ENCODE measurements at regions not wholly inside any gene's neighbourhood (a gene's known extent, or its start where the extent isn't known, plus 50 kb on each side); places are given as distances from the start of the nearest gene placed in this dataset.

DNA sequence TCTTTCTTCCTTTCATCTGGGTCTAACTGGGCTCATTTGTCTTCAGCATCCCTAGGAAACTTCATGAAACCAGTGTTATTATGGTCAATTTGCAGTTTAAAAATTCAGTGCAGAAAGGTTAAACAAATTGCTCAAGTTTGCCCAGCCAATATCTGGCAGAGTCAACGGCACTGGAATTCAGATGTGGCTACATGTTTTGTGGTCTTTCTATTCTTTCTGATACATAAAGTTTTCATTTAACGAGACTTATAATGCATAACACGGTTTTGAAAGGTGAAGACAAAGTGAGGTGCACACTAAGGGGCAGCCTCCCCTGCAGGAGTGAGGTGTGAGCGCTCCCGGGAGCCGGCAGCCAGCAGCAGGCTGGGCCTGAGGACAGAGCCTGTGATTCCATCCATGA, 164.6 kb downstream of the RTP5 start:
- H2BK20ac ChIP-seq (ENCODE audit: low read length): no peak overlapping the region
- H4K5ac ChIP-seq (ENCODE audit: insufficient read length, low read depth, low read length): no peak overlapping the region
- no peak overlapping the region for H3K56ac ChIP-seq (replicated peaks; ENCODE audit: insufficient read length, low read depth, low read length)
- H3K79me2 ChIP-seq (ENCODE audit: control insufficient read depth in 1 of 2, insufficient read depth in 2 of 2, low read length in 2 of 2): no peaks in the 10 kb centered on the region
- no peak overlapping the region for H2BK120ac ChIP-seq (replicated peaks; ENCODE audit: low read depth, low read length)
- H3K27ac ChIP-seq (ENCODE audit: low read depth, low read length): no peak overlapping the region
- FAIRE-seq: no peak
- H3K18ac ChIP-seq (ENCODE audit: extremely low read depth, low read length): no peak overlapping the region
- peaks cover 0 to 16% (median 7%) of the 10 kb centered on the region in 4 experiments; a peak in 6 of 7 replicates for H3K27me3 ChIP-seq (replicated peaks in 1 of 4; ENCODE audit: control insufficient read depth in 3 of 4, extremely low read depth in 1 of 4, insufficient read depth in 3 of 4, low read length in 3 of 4)
- H2BK15ac ChIP-seq (ENCODE audit: low read length): no peak overlapping the region
- no peaks in the 10 kb centered on the region for H3K79me1 ChIP-seq (ENCODE audit: low read depth, low read length)
- no peak overlapping the region for H3K4ac ChIP-seq (replicated peaks; ENCODE audit: insufficient read length, low read depth, low read length)
- no peak overlapping the region for H4K8ac ChIP-seq (ENCODE audit: extremely low read depth, insufficient read depth, low read length)
- ChIA-PET POLR2A (ENCODE audit: partially characterized antibody) (no interaction called here), CTCF (ENCODE audit: partially characterized antibody) (interaction anchor here (0.8 kb wide), 1 partner anchor 64 kb away, joined by 3 read pairs; no protein-coding TSS in a partner anchor)
- H2BK5ac ChIP-seq (ENCODE audit: low read depth, low read length): no peak overlapping the region
- no peak overlapping the region for H2AFZ ChIP-seq (ENCODE audit: low read length)
- H3K9me3 ChIP-seq (ENCODE audit: insufficient read depth in 2 of 2, low read depth in 1 of 2, low read length in 1 of 2): no peaks in the 10 kb centered on the region
- H2AK5ac ChIP-seq (ENCODE audit: low read depth, low read length): no peak overlapping the region
- H3K23ac ChIP-seq (ENCODE audit: insufficient read length): no peak overlapping the region
- peaks cover 0 to 7% of the 10 kb centered on the region in 2 experiments for H4K20me1 ChIP-seq (replicated peaks in 1 of 2; ENCODE audit: control insufficient read depth in 1 of 2, insufficient read depth in 2 of 2, low read length in 2 of 2)
- no peak overlapping the region for H3K14ac ChIP-seq (ENCODE audit: insufficient read length)
- H3K36me3 ChIP-seq (ENCODE audit: control insufficient read depth in 2 of 4, insufficient read depth in 4 of 4, low read length in 3 of 4): no peaks in the 10 kb centered on the region
- H3K4me1 ChIP-seq (replicated peaks in 1 of 4; ENCODE audit: control insufficient read depth in 3 of 4, insufficient read depth in 4 of 4, low read length in 3 of 4): peaks cover 0 to 3% (median 0%) of the 10 kb centered on the region in 4 experiments; a peak in 1 of 7 replicates
- no peak overlapping the region for H4K91ac ChIP-seq (replicated peaks; ENCODE audit: insufficient read length, low read length)
- H3K4me2 ChIP-seq (ENCODE audit: insufficient read depth in 1 of 2, low read depth in 2 of 2, low read length in 2 of 2): no peak overlapping the region
- H3K23me2 ChIP-seq (ENCODE audit: low read depth, low read length): no peaks in the 10 kb centered on the region
- DNase-seq (ENCODE audit: low read depth in 1 of 2, low spot score in 2 of 2): no peak
- WGBS, 2 experiments (ENCODE audit: extremely low coverage in 1 of 2, insufficient coverage in 1 of 2, insufficient read length in 1 of 2, insufficient replicate concordance in 2 of 2, low coverage in 1 of 2, low lambda C conversion rate in 2 of 2, missing lambda C conversion rate in 1 of 2): 86% methylated on average over 6 of the region's 6 CpGs; no CpG with 5 or more reads in 1 of the 2 experiments
- H3K9ac ChIP-seq (replicated peaks in 1 of 4; ENCODE audit: extremely low read depth in 1 of 4, low read depth in 3 of 4, low read length in 3 of 4): no peak overlapping the region
- no peak overlapping the region for H3K4me3 ChIP-seq (ENCODE audit: extremely low read depth in 1 of 4, insufficient read depth in 2 of 4, low read depth in 3 of 4, low read length in 4 of 4)
- no peak overlapping the region for H2BK12ac ChIP-seq (ENCODE audit: low read depth, low read length)
- TF ChIP-seq RBBP5 (IDR thresholded peaks at IDR 0.05; ENCODE audit: borderline replicate concordance, low read depth, low read length): no peak
- no peak for TF ChIP-seq TAF7 (optimal IDR thresholded peaks at IDR 0.05; ENCODE audit: borderline replicate concordance, low read depth, low read length)
- no peak for TF ChIP-seq SIRT6 (IDR thresholded peaks at IDR 0.05; ENCODE audit: low read length)
- no peak for TF ChIP-seq PHF8 (conservative IDR thresholded peaks at IDR 0.05; ENCODE audit: low read depth, low read length)
- TF ChIP-seq ZNF274 (IDR thresholded peaks at IDR 0.05; ENCODE audit: borderline replicate concordance, extremely low read depth, low read length): no peak
- no peak for TF ChIP-seq CHD1 (IDR thresholded peaks at IDR 0.05; ENCODE audit: low read depth, low read length)
- TF ChIP-seq BRCA1 (IDR thresholded peaks at IDR 0.05; ENCODE audit: low read depth, low read length): no peak
- TF ChIP-seq KDM4A (IDR thresholded peaks at IDR 0.05; ENCODE audit: low read depth, low read length, severe bottlenecking): no peak
- no peak for TF ChIP-seq CBX8 (IDR thresholded peaks at IDR 0.05; ENCODE audit: borderline replicate concordance, low read depth, low read length)
- TF ChIP-seq SRF (IDR thresholded peaks at IDR 0.05; ENCODE audit: low read depth, low read length): no peak
- no peak for TF ChIP-seq CHD2 (IDR thresholded peaks at IDR 0.05; ENCODE audit: low read length)
- TF ChIP-seq BCL11A (IDR thresholded peaks at IDR 0.05; ENCODE audit: low read depth in 2 of 2, low read length in 2 of 2): no peak
- TF ChIP-seq, protein P1, sequence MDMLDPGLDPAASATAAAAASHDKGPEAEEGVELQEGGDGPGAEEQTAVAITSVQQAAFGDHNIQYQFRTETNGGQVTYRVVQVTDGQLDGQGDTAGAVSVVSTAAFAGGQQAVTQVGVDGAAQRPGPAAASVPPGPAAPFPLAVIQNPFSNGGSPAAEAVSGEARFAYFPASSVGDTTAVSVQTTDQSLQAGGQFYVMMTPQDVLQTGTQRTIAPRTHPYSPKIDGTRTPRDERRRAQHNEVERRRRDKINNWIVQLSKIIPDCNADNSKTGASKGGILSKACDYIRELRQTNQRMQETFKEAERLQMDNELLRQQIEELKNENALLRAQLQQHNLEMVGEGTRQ (IDR thresholded peaks at IDR 0.05; ENCODE audit: low read length): no peak
- TF ChIP-seq HDAC6 (IDR thresholded peaks at IDR 0.05; ENCODE audit: low read depth, low read length): no peak
- no peak for TF ChIP-seq BACH1 (IDR thresholded peaks at IDR 0.05; ENCODE audit: low read length)

Measured in H1 (cell line).